Esophagus squamous epithelium (tissue), 4 donors: ENCODE measurements at regions not wholly inside any gene's neighbourhood (a gene's known extent, or its start where the extent isn't known, plus 50 kb on each side); places are given as distances from the start of the nearest gene placed in this dataset.

Experiments used
- CTCF ChIP-seq, 6 experiments: fragments of 450-650 bp in 4 of 6; fragments of 200-600 bp in 2 of 6; sonication (generic) in 2 of 6; IDR thresholded peaks; one replicate each; pipeline ENCODE4 v1.5.1; 2016 to 2019; ENCODE audit warnings: antibody characterized with exemption in 6 of 6, mild to moderate bottlenecking in 4 of 6, moderate library complexity in 4 of 6
- POLR2A ChIP-seq, 4 donors: fragments of 450-650 bp; IDR thresholded peaks; one replicate each; pipeline ENCODE4 v1.6.1; 2017; ENCODE audit warnings: antibody characterized with exemption in 4 of 4, mild to moderate bottlenecking in 4 of 4, moderate library complexity in 3 of 4

- TF ChIP-seq CTCF (IDR thresholded peaks at IDR 0.05) (no peak), POLR2A (IDR thresholded peaks at IDR 0.05) (no peak)
Measured at GRCh38 chr3:22091329-22091728, 340.3 kb upstream of the ZNF385D start.
